22Rv1 (cell line): ENCODE measurements at regions not wholly inside any gene's neighbourhood (a gene's known extent, or its start where the extent isn't known, plus 50 kb on each side); places are given as distances from the start of the nearest gene placed in this dataset.

Experiments used
- H3K27ac ChIP-seq: fragments of 450-650 bp; 2 replicates; pipeline ENCODE4 v1.5.1; 2017
- CTCF ChIP-seq: fragments of 450-650 bp; IDR thresholded peaks from 2 replicates; pipeline ENCODE4 v1.5.1; 2017; ENCODE audit warnings: mild to moderate bottlenecking
- ZFX ChIP-seq: fragments of 450-650 bp; IDR thresholded peaks from 2 replicates; pipeline ENCODE4 v1.6.1; 2017; ENCODE audit warnings: antibody characterized with exemption, borderline replicate concordance

GRCh38 chr16:76931186-76931585 lies 259.8 kb upstream of the MON1B start:
- TF ChIP-seq CTCF: no peak
- TF ChIP-seq ZFX: no peak
- no peak overlapping the region for H3K27ac ChIP-seq

DNA sequence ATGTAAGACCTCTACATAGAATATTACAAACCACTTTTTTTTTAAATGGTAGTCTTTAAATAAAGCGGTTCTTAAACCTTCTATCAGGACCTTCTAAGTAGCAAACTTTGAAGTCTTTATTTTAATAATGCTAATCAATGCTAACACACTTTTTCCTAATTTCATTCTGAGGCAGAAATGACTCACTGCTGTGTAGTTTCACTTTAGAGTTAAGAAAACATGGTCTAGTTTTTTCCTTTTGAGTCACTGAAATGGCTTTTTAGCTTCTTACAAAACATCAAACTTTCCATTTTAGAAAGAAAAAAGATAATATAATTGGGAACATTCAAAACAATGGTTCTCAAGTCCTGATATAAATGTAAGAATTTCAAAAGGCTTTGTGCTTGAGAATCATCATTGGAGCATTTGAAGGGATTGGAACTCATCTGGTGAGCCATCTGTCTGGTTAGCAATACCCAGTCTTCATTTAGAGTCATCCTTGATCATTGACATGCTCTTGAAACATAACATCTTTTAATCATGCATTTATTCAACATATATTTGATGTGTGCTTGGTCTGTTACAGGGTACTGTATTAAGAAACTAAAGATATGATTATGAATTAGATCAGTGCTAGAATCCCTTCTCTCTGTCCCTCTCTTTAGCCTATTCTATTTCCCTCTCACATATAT lies 258.3 kb upstream of the MON1B start:
- TF ChIP-seq CTCF (no peak), ZFX (no peak)
- no peak overlapping the region for H3K27ac ChIP-seq

GRCh38 chr16:76940251-76940650 lies 250.7 kb upstream of the MON1B start:
- TF ChIP-seq CTCF (no peak), ZFX (no peak)

DNA sequence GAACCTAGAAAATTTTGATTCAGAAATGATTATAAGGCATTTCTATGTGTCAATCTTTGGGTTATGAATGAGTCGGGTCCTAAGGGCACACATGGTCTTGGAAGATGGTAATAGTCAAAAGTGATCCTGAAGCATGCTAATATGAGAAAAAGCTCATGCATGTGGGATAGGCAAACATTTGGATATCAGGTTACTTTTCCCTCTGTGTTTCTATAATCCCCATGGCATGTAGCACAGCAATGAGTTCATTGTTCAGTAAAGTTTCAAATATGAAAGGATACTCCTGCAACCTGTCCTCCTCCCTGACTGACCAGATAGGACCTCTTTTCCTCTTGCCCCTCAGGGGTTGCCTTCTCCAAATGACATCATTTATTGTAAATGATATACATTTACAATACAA lies 249.9 kb upstream of the MON1B start:
- no peak overlapping the region for H3K27ac ChIP-seq
- no peak for TF ChIP-seq CTCF
- TF ChIP-seq ZFX: no peak

More at GRCh38 chr16:76940251-76940650, 250.7 kb upstream of the MON1B start:
- no peak overlapping the region for H3K27ac ChIP-seq

- TF ChIP-seq ZFX: no peak
- no peak for TF ChIP-seq CTCF
- H3K27ac ChIP-seq: no peak overlapping the region
Observed at GRCh38 chr16:76942089-76942488, 248.9 kb upstream of the MON1B start.

DNA sequence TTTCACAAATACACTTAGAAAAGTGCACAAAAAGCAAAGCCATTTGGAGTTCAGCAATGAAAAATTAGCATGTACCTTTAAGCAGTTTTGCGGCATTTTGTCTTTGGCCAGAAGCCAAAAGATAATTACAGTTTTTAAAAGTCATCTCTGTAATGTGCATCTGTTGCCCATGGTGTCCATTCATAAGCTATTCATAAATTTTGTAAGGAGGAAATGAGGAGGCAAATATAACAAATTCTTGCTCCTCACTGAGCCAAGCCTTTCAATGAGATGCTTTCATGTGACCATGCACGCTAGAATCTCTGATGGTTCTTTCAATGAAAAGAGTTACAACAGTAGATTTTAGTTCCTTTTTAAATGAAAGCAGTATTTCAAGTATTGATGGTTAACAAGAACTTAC lies 247.1 kb upstream of the MON1B start:
- no peak for TF ChIP-seq ZFX
- TF ChIP-seq CTCF: no peak
- peak overlapping the region; percentile 25; the same call in 1 of the 2 replicates for H3K27ac ChIP-seq

DNA sequence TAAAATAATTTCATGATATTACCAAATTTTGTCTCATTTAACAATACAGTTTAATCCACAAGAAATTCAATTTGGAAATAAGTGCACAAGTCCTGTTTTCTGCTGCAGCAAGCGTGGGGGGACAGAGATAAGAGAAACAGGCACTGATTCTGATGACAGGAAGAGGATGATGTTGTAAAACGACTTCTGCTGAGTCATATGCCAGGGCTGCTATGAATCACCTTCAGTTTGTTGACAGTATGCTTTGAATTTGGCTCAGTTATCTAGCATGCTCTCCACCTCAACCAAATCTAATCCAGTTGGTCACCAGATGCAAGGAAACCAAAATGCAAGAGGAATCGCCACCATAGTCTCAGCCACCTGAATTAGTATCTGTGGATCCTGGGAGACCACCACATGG lies 244.1 kb upstream of the MON1B start:
- H3K27ac ChIP-seq: no peak overlapping the region
- no peak for TF ChIP-seq CTCF
- no peak for TF ChIP-seq ZFX
